Upper lobe of right lung (tissue), 1 donor: ENCODE measurements at regions not wholly inside any gene's neighbourhood (a gene's known extent, or its start where the extent isn't known, plus 50 kb on each side); places are given as distances from the start of the nearest gene placed in this dataset.

ENCODE experiments used
- ATAC-seq: fragments of 200-7000 bp; cut with Tn5 transposase; one replicate; pipeline ENCODE4 v1.9.1; 2020; ENCODE audit warnings: mild to moderate bottlenecking, moderate library complexity
- DNase-seq: peaks from one replicate; pipeline ENCODE4 v3.0.0-alpha.2; 2020
- H3K27ac ChIP-seq: fragments of 200-600 bp; one replicate; pipeline ENCODE4 v1.8.0; 2022
- H3K27me3 ChIP-seq: fragments of 200-600 bp; one replicate; pipeline ENCODE4 v1.8.0; 2022; ENCODE audit warnings: mild to moderate bottlenecking
- H3K36me3 ChIP-seq: fragments of 200-600 bp; one replicate; pipeline ENCODE4 v1.8.0; 2022
- H3K4me1 ChIP-seq: fragments of 200-600 bp; one replicate; pipeline ENCODE4 v1.8.0; 2022
- H3K4me3 ChIP-seq: fragments of 200-600 bp; one replicate; pipeline ENCODE4 v1.8.0; 2022; ENCODE audit warnings: mild to moderate bottlenecking
- H3K9me3 ChIP-seq: fragments of 200-600 bp; one replicate; pipeline ENCODE4 v1.8.0; 2022
- intact Hi-C: fragments of 100-400 bp; cut with DNase I; formaldehyde crosslinking; loops from one replicate; pipeline ENCODE4 v1.11.0; 2022
- TF ChIP-seq, protein P1 (sequence below): fragments of 200-600 bp; IDR thresholded peaks from one replicate; pipeline ENCODE4 v1.8.0; 2022; ENCODE audit warnings: antibody characterized with exemption
- donor health status: DM: no; HTN: yes; CAD: no; lungs with severe emphysema.

DNA sequence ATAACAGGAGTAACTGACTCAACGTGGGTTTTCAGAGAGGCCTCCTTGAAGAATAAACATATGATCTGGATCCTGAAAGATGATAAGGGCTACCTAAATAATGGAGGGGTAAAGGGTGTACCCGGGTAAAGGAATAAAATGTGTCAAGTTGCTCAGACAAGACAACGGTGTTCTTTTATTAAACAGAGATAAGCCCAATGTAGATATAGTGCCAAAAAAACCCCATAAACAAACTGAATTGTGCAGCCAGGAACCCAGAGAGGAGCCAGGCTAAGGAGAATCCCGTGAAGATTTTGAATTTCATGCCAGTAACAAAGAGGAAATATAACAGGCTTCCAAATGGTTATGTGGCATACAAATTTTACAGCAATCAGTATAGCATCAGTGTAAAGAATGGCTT, 618.2 kb downstream of the CPS1 start:
- Histone ChIP-seq H3K4me1 (no peaks in the 10 kb centered on the region), H3K36me3 (no peaks in the 10 kb centered on the region), H3K4me3 (no peak overlapping the region), H3K27me3 (no peaks in the 10 kb centered on the region), H3K9me3 (no peaks in the 10 kb centered on the region), H3K27ac (no peak overlapping the region)
- DNase-seq (no peak), ATAC-seq (no peak)
- intact Hi-C loops, result no loop called here
- TF ChIP-seq, protein P1, sequence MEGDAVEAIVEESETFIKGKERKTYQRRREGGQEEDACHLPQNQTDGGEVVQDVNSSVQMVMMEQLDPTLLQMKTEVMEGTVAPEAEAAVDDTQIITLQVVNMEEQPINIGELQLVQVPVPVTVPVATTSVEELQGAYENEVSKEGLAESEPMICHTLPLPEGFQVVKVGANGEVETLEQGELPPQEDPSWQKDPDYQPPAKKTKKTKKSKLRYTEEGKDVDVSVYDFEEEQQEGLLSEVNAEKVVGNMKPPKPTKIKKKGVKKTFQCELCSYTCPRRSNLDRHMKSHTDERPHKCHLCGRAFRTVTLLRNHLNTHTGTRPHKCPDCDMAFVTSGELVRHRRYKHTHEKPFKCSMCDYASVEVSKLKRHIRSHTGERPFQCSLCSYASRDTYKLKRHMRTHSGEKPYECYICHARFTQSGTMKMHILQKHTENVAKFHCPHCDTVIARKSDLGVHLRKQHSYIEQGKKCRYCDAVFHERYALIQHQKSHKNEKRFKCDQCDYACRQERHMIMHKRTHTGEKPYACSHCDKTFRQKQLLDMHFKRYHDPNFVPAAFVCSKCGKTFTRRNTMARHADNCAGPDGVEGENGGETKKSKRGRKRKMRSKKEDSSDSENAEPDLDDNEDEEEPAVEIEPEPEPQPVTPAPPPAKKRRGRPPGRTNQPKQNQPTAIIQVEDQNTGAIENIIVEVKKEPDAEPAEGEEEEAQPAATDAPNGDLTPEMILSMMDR, result no peak

DNA sequence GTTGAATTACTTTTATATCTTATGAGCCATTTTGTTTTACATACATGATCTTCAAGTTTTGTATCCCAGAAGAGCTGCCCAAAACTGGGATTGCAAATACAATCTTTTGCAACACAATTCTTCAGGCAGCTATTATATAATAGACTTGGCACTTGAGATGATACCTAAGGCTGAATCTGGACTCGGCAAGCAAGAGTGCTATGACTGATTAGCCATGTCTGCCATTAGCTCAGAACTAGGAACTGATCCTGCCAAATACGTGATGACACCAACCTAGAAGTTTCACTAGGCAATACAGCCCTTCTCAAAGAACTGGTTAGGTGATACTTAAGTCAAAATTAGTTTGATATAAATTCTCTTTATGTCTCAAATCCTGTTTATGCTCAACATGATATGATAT, 619.6 kb downstream of the CPS1 start:
- Histone ChIP-seq H3K4me3 (no peak overlapping the region), H3K9me3 (no peaks in the 10 kb centered on the region), H3K4me1 (no peaks in the 10 kb centered on the region), H3K36me3 (no peaks in the 10 kb centered on the region), H3K27ac (no peak overlapping the region), H3K27me3 (no peaks in the 10 kb centered on the region)
- DNase-seq (no peak), ATAC-seq (no peak)
- intact Hi-C loops, result no loop called here
- TF ChIP-seq, protein P1, result no peak

DNA sequence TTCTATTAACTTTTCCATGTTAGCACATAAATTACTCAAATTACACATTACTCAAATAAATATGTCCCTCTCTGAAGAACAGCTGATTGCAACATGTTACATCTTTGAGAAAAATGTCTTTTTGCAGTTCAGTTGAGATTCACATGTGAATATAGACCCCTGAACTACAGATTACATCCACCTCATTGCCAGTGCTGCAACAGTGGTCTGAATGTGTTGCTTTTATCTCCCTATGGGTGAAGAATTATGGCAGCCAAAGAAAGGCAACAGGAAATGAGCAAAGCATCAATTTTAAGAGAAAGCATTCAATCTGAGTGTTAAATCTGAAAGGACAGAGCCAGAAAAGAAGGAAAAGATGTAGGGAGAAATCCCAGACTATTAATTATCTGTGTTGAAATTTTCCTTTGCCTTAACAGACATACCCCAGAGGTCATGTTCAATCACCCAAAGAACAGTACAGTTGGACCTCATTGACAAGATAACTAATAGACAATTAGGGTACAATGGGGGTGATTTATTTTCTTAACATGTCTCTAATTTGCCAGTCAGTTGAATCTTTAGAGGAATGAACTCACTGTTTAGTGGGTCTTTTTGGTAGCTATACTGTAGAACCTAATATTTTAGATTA, 620.2 kb downstream of the CPS1 start:
- no peak for DNase-seq
- no peak overlapping the region for H3K27ac ChIP-seq
- H3K27me3 ChIP-seq, result no peaks in the 10 kb centered on the region
- intact Hi-C loops, result no loop called here
- no peak for ATAC-seq
- H3K36me3 ChIP-seq, result no peaks in the 10 kb centered on the region
- H3K4me3 ChIP-seq, result no peak overlapping the region
- H3K4me1 ChIP-seq, result no peaks in the 10 kb centered on the region
- TF ChIP-seq, protein P1, result no peak
- no peaks in the 10 kb centered on the region for H3K9me3 ChIP-seq

DNA sequence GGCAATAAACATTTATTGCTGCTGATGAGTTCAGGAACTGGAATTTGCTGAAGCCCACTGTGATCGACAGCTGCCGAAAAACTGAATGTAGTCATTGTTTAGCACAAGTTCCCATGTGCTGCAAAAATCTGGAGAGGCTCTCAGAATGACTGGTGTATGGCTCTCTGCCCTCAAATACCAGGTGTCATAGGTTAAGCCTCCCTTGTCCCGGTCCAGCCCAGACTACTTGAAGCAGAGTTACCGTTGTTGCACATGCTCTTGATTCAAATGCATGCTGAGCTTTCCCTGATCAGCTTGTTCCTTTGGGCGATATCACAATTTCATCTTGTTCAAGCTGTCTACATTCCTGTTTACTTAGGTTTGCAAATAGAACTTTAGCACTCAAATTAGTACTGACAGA, 625.2 kb downstream of the CPS1 start:
- intact Hi-C loops, result no loop called here
- no peak overlapping the region for H3K27ac ChIP-seq
- DNase-seq (peak; percentile 57), ATAC-seq (peak; percentile 98)
- H3K36me3 ChIP-seq, result no peaks in the 10 kb centered on the region
- TF ChIP-seq, protein P1, result no peak
- H3K4me3 ChIP-seq, result no peak overlapping the region
- H3K4me1 ChIP-seq, result no peaks in the 10 kb centered on the region
- no peaks in the 10 kb centered on the region for H3K27me3 ChIP-seq
- H3K9me3 ChIP-seq, result no peaks in the 10 kb centered on the region

DNA sequence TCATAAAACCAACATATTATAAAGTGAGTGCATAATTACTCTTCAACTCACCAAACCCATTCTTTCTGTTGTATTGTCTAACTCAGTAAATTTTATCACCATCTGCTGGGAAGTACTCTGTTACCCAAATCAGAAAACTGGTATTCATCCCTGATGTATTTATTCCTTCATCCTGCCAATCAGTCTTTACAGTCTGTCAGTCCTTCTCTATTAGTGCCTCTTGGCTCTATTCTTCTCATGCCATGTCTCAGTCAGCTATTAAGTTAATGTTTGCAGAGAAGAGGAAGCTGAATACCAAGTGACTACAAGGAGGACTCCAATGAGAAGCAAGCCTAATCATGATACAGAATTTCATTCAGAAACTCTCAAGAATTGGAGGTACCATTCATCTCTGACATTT, 631.2 kb downstream of the CPS1 start:
- DNase-seq (no peak), ATAC-seq (no peak)
- TF ChIP-seq, protein P1, result no peak
- Histone ChIP-seq H3K4me1 (no peaks in the 10 kb centered on the region), H3K4me3 (no peak overlapping the region), H3K9me3 (no peaks in the 10 kb centered on the region), H3K36me3 (no peaks in the 10 kb centered on the region), H3K27me3 (no peaks in the 10 kb centered on the region), H3K27ac (no peak overlapping the region)
- intact Hi-C loops, result no loop called here

DNA sequence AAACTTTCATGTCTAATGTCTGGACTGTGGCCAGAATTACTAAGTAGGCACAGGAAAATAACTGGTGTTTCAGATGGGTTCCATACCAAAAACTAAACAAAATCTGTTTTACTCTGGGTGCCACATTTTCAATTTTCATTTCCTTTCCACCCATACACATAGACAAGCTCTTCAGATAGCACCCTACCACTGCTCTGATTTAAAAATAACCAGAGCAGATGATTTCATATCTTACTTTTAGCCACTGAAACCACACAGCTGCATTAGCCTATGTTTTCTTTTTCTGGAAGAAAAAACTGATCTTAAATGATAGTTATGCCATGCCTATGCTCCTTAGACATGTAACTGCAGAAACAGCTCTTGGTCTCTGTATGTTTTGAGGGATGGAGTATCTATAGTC, 647.6 kb downstream of the CPS1 start:
- TF ChIP-seq, protein P1, result no peak
- intact Hi-C loops, result no loop called here
- no peaks in the 10 kb centered on the region for H3K4me1 ChIP-seq
- H3K9me3 ChIP-seq, result no peaks in the 10 kb centered on the region
- H3K36me3 ChIP-seq, result no peaks in the 10 kb centered on the region
- H3K27me3 ChIP-seq, result no peaks in the 10 kb centered on the region
- no peak overlapping the region for H3K27ac ChIP-seq
- ATAC-seq, result no peak
- H3K4me3 ChIP-seq, result no peak overlapping the region
- DNase-seq, result no peak
